SU-DHL-6 (cell line): ENCODE measurements at regions not wholly inside any gene's neighbourhood (a gene's known extent, or its start where the extent isn't known, plus 50 kb on each side); places are given as distances from the start of the nearest gene placed in this dataset.

ENCODE experiments used
- H2AFZ ChIP-seq: fragments of 200-600 bp; sonication (generic); 2 replicates; pipeline ENCODE4 v1.6.1; 2014; ENCODE audit warnings: low read depth, mild to moderate bottlenecking, moderate library complexity, mixed read lengths, antibody characterized with exemption, low read length; ENCODE audit not compliant: severe bottlenecking
- H3F3A ChIP-seq: fragments of 200-600 bp; shearing (Covaris generic); 2 replicates; pipeline ENCODE4 v1.6.0; 2016; ENCODE audit warnings: antibody characterized with exemption, mild to moderate bottlenecking; ENCODE audit not compliant: insufficient read depth
- H3K27ac ChIP-seq: fragments of 200-600 bp; sonication (generic); 2 replicates; pipeline ENCODE4 v1.5.1; 2016; ENCODE audit warnings: low read depth, mild to moderate bottlenecking, low read length, moderate library complexity, mixed read lengths
- H3K27me3 ChIP-seq: fragments of 200-600 bp; sonication (generic), shearing (Covaris generic); 2 replicates; pipeline ENCODE4 v1.6.0; 2014; ENCODE audit warnings: mild to moderate bottlenecking, low read length
- H3K36me3 ChIP-seq: fragments of 200-600 bp; sonication (generic); 2 replicates; pipeline ENCODE4 v1.6.1; 2014; ENCODE audit warnings: mild to moderate bottlenecking, low read length, mixed read lengths
- H3K4me2 ChIP-seq: fragments of 300-600, 200-600 bp; shearing (Covaris generic), sonication (generic); 2 replicates; pipeline ENCODE4 v1.6.0; 2014; ENCODE audit warnings: low read length, low read depth, mild to moderate bottlenecking; ENCODE audit not compliant: poor library complexity, severe bottlenecking
- H3K4me3 ChIP-seq: fragments of 200-600 bp; sonication (generic); 2 replicates; pipeline ENCODE4 v1.5.1; 2014; ENCODE audit warnings: antibody characterized with exemption, low read length, mild to moderate bottlenecking, mixed read lengths; ENCODE audit not compliant: insufficient read depth, poor library complexity, severe bottlenecking
- H3K79me2 ChIP-seq: fragments of 200-600 bp; sonication (generic); 2 replicates; pipeline ENCODE4 v1.6.1; 2014; ENCODE audit warnings: mild to moderate bottlenecking, low read length, moderate library complexity; ENCODE audit not compliant: insufficient read depth
- H3K9ac ChIP-seq: fragments of 200-600 bp; sonication (generic); 2 replicates; pipeline ENCODE4 v1.7.0; 2014; ENCODE audit warnings: mild to moderate bottlenecking, low read length
- H3K9me2 ChIP-seq: fragments of 200-600 bp; sonication (generic); replicated peaks from 2 replicates; pipeline ENCODE4 v1.6.1; 2014; ENCODE audit warnings: low read length; ENCODE audit not compliant: insufficient read depth
- H3K9me3 ChIP-seq: fragments of 200-600 bp; sonication (generic); 2 replicates; pipeline ENCODE4 v1.6.1; 2014; ENCODE audit warnings: low read length, mixed read lengths; ENCODE audit not compliant: insufficient read depth
- H4K20me1 ChIP-seq: fragments of 200-600 bp; sonication (generic); 2 replicates; pipeline ENCODE4 v1.6.1; 2014; ENCODE audit warnings: low read depth, mild to moderate bottlenecking, antibody characterized with exemption, low read length, moderate library complexity, mixed read lengths
- CTCF ChIP-seq: fragments of 200-600 bp; sonication (generic); IDR thresholded peaks from one replicate; pipeline ENCODE4 v1.5.1; 2017; ENCODE audit warnings: antibody characterized with exemption, mild to moderate bottlenecking, low read length, moderate library complexity; ENCODE audit not compliant: insufficient read depth, poor library complexity, severe bottlenecking
- EZH2phosphoT487 ChIP-seq: fragments of 200-600 bp; sonication (generic), shearing (Covaris generic); conservative IDR thresholded peaks from 2 replicates; pipeline ENCODE4 v1.6.1; 2018; ENCODE audit warnings: mild to moderate bottlenecking, antibody characterized with exemption, low read length, moderate library complexity, mixed read lengths

- no peaks in the 10 kb centered on the region for H3F3A ChIP-seq
- no peaks in the 10 kb centered on the region for H3K27me3 ChIP-seq
- no peaks in the 10 kb centered on the region for H3K79me2 ChIP-seq
- TF ChIP-seq EZH2phosphoT487 (no peak), CTCF (no peak)
- H3K36me3 ChIP-seq, result no peaks in the 10 kb centered on the region
- peaks cover 12% of the 10 kb centered on the region; the same call in 1 of the 2 replicates for H3K9me3 ChIP-seq
- no peaks in the 10 kb centered on the region for H4K20me1 ChIP-seq
- no peak overlapping the region for H3K9ac ChIP-seq
- no peaks in the 10 kb centered on the region for H3K9me2 ChIP-seq
- no peak overlapping the region for H3K4me2 ChIP-seq
- H3K4me3 ChIP-seq, result no peak overlapping the region
- no peak overlapping the region for H2AFZ ChIP-seq
- no peak overlapping the region for H3K27ac ChIP-seq
These were observed 249.7 kb upstream of the CFAP20DC start for GRCh38 chr3:59299561-59299960.

GRCh38 chr3:59290358-59290757 is 240.5 kb upstream of the CFAP20DC start:
- no peak overlapping the region for H3K9ac ChIP-seq
- no peak overlapping the region for H3K27ac ChIP-seq
- H3K27me3 ChIP-seq, result no peaks in the 10 kb centered on the region
- no peak for TF ChIP-seq CTCF
- no peak for TF ChIP-seq EZH2phosphoT487
- no peak overlapping the region for H3K4me2 ChIP-seq
- H2AFZ ChIP-seq, result no peak overlapping the region
- H3K79me2 ChIP-seq, result no peaks in the 10 kb centered on the region
- H3K9me3 ChIP-seq, result peaks cover 20% of the 10 kb centered on the region; the same call in 1 of the 2 replicates
- H3K36me3 ChIP-seq, result peaks cover 7% of the 10 kb centered on the region; the same call in 1 of the 2 replicates
- H3K9me2 ChIP-seq, result no peaks in the 10 kb centered on the region
- no peak overlapping the region for H3K4me3 ChIP-seq
- H4K20me1 ChIP-seq, result no peaks in the 10 kb centered on the region
- H3F3A ChIP-seq, result no peaks in the 10 kb centered on the region

GRCh38 chr3:59289831-59290230 is 240.0 kb upstream of the CFAP20DC start:
- H3K36me3 ChIP-seq, result peaks cover 7% of the 10 kb centered on the region; the same call in 1 of the 2 replicates
- no peak overlapping the region for H3K4me3 ChIP-seq
- peaks cover 17% of the 10 kb centered on the region; the same call in 1 of the 2 replicates for H3K9me3 ChIP-seq
- no peaks in the 10 kb centered on the region for H3K27me3 ChIP-seq
- H3F3A ChIP-seq, result no peaks in the 10 kb centered on the region
- TF ChIP-seq EZH2phosphoT487, result no peak
- TF ChIP-seq CTCF, result no peak
- no peaks in the 10 kb centered on the region for H4K20me1 ChIP-seq
- H3K4me2 ChIP-seq, result no peak overlapping the region
- H3K9ac ChIP-seq, result no peak overlapping the region
- no peak overlapping the region for H2AFZ ChIP-seq
- no peaks in the 10 kb centered on the region for H3K9me2 ChIP-seq
- no peak overlapping the region for H3K27ac ChIP-seq
- no peaks in the 10 kb centered on the region for H3K79me2 ChIP-seq

- Histone ChIP-seq H3K9ac (no peak overlapping the region), H3K9me3 (peaks cover 15% of the 10 kb centered on the region; the same call in 1 of the 2 replicates), H2AFZ (no peak overlapping the region), H3K9me2 (no peaks in the 10 kb centered on the region), H4K20me1 (no peaks in the 10 kb centered on the region), H3K27ac (no peak overlapping the region), H3K4me3 (no peak overlapping the region), H3K79me2 (no peaks in the 10 kb centered on the region), H3F3A (no peaks in the 10 kb centered on the region), H3K4me2 (no peak overlapping the region), H3K36me3 (peaks cover 7% of the 10 kb centered on the region; the same call in 1 of the 2 replicates), H3K27me3 (no peaks in the 10 kb centered on the region)
- TF ChIP-seq EZH2phosphoT487 (no peak), CTCF (no peak)
These were observed 239.1 kb upstream of the CFAP20DC start for GRCh38 chr3:59288951-59289350.
